ENCODE measurements at regions not wholly inside any gene's neighbourhood (a gene's known extent, or its start where the extent isn't known, plus 50 kb on each side); places are given as distances from the start of the nearest gene placed in this dataset.
A peak's percentile ranks its signal among the peaks of the same experiment; 100 is the strongest.

GRCh38 chr15:37789397-37789786, 145.0 kb upstream of the TMCO5A start:
- no peak overlapping the region for H3K4me3 ChIP-seq (replicated peaks in 1 of 2; ENCODE audit: low read depth in 2 of 2, low read length in 2 of 2)
- no peak for DNase-seq (ENCODE audit: low read depth in 2 of 2)
- no peak for TF ChIP-seq CTCF (IDR thresholded peaks at IDR 0.05; ENCODE audit: low read depth, low read length)

- peak; percentile 26 to 64 for DNase-seq (ENCODE audit: low read depth in 2 of 2)
- TF ChIP-seq CTCF (IDR thresholded peaks at IDR 0.05; ENCODE audit: low read depth, low read length) = no peak
- no peak overlapping the region for H3K4me3 ChIP-seq (replicated peaks in 1 of 2; ENCODE audit: low read depth in 2 of 2, low read length in 2 of 2)
Observed at GRCh38 chr15:37789881-37790280, 144.6 kb upstream of the TMCO5A start.

GRCh38 chr15:37791693-37792092, 142.7 kb upstream of the TMCO5A start:
- TF ChIP-seq CTCF (IDR thresholded peaks at IDR 0.05; ENCODE audit: low read depth, low read length) = no peak
- DNase-seq (ENCODE audit: low read depth in 2 of 2) = no peak
- no peak overlapping the region for H3K4me3 ChIP-seq (replicated peaks in 1 of 2; ENCODE audit: low read depth in 2 of 2, low read length in 2 of 2)

GRCh38 chr15:37792351-37792750, 142.1 kb upstream of the TMCO5A start:
- DNase-seq (ENCODE audit: low read depth in 2 of 2) = no peak
- H3K4me3 ChIP-seq (replicated peaks in 1 of 2; ENCODE audit: low read depth in 2 of 2, low read length in 2 of 2) = no peak overlapping the region
- TF ChIP-seq CTCF (IDR thresholded peaks at IDR 0.05; ENCODE audit: low read depth, low read length) = no peak

GRCh38 chr15:37793851-37794250, 140.6 kb upstream of the TMCO5A start:
- H3K4me3 ChIP-seq (replicated peaks in 1 of 2; ENCODE audit: low read depth in 2 of 2, low read length in 2 of 2) = no peak overlapping the region
- TF ChIP-seq CTCF (IDR thresholded peaks at IDR 0.05; ENCODE audit: low read depth, low read length) = peak; percentile 6
- DNase-seq (ENCODE audit: low read depth in 2 of 2) = no peak

- no peak for DNase-seq (ENCODE audit: low read depth in 2 of 2)
- H3K4me3 ChIP-seq (replicated peaks in 1 of 2; ENCODE audit: low read depth in 2 of 2, low read length in 2 of 2) = no peak overlapping the region
- no peak for TF ChIP-seq CTCF (IDR thresholded peaks at IDR 0.05; ENCODE audit: low read depth, low read length)
Observed at GRCh38 chr15:37794947-37795346, 139.5 kb upstream of the TMCO5A start.

- H3K4me3 ChIP-seq (replicated peaks in 1 of 2; ENCODE audit: low read depth in 2 of 2, low read length in 2 of 2) = no peak overlapping the region
- DNase-seq (ENCODE audit: low read depth in 2 of 2) = no peak
- no peak for TF ChIP-seq CTCF (IDR thresholded peaks at IDR 0.05; ENCODE audit: low read depth, low read length)
Observed at GRCh38 chr15:37801529-37801928, 132.9 kb upstream of the TMCO5A start.

All from cardiac fibroblast (primary cell).